ENCODE measurements at regions not wholly inside any gene's neighbourhood (a gene's known extent, or its start where the extent isn't known, plus 50 kb on each side); places are given as distances from the start of the nearest gene placed in this dataset.

DNA sequence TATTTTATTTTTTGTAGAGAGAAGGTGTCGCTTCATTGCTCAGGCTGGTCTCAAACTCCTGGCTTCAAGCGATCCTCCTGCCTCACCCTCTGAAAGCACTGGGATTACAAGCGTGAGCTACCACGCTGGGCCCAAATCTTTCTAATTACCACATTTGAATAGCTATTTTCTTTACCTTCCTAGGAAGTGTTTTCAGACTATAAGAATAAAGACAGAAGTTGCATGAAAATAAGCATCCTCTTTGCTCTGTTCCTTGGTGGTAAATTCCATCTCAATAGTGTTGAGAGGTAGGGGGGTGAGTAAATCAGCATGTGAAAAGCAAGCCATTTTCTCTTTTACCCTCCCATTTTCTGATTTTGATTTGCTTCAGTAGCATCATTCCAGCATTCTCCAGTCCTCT lies 122.4 kb downstream of the LARP7 start:
- DNase-seq (ENCODE audit: low read depth) = no peak
- TF ChIP-seq POLR2A (IDR thresholded peaks at IDR 0.05; ENCODE audit: extremely low read depth, insufficient read length) (no peak), CTCF (IDR thresholded peaks at IDR 0.05; ENCODE audit: low read depth, low read length) (no peak), MYC (IDR thresholded peaks at IDR 0.05; ENCODE audit: low read depth, low read length) (no peak)
- TF ChIP-seq, protein P1, sequence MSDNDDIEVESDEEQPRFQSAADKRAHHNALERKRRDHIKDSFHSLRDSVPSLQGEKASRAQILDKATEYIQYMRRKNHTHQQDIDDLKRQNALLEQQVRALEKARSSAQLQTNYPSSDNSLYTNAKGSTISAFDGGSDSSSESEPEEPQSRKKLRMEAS (IDR thresholded peaks at IDR 0.05; ENCODE audit: low read depth, low read length) = no peak
- no peak overlapping the region for H3K4me3 ChIP-seq (ENCODE audit: low read depth, low read length)

DNA sequence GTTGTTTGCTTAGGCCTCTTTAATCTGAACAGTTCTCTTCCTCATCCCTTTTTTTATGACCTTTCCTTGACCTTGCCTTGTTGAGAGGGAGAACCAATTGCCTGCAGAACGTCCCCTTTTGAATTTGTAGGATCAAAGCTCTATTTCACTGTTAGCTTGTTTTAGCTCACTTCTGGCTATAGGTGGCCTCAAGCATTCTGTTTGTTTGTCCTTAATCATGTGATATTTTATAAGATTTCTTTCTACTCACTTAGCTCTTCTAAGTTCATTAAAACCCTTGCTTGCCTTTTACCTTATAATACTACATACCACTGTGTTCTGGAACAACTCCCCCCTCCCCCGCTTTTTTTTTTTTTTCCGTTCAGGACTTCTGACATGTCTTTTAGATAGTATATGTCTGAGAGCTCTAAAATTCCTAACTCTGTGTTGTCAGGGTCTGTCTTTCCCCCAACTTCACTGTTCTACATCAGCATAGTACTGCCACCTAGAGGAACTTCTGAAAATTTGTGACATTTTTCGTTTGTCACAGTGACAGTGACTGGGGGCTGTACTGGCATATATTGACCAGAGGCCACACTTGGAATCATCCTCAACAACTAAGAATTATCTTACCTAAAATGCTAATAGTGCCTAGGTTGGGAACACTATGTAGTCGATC lies 128.5 kb downstream of the LARP7 start:
- TF ChIP-seq MYC (IDR thresholded peaks at IDR 0.05; ENCODE audit: low read depth, low read length) (no peak), CTCF (IDR thresholded peaks at IDR 0.05; ENCODE audit: low read depth, low read length) (peak; percentile 40), POLR2A (IDR thresholded peaks at IDR 0.05; ENCODE audit: extremely low read depth, insufficient read length) (no peak)
- peak; percentile 50 for DNase-seq (ENCODE audit: low read depth)
- H3K4me3 ChIP-seq (ENCODE audit: low read depth, low read length) = no peak overlapping the region

GRCh38 chr4:112766422-112766821 lies 129.5 kb downstream of the LARP7 start:
- no peak overlapping the region for H3K4me3 ChIP-seq (ENCODE audit: low read depth, low read length)
- DNase-seq (ENCODE audit: low read depth) = peak; percentile 38
- TF ChIP-seq, protein P1 (IDR thresholded peaks at IDR 0.05; ENCODE audit: low read depth, low read length) = no peak
- TF ChIP-seq POLR2A (IDR thresholded peaks at IDR 0.05; ENCODE audit: extremely low read depth, insufficient read length) = no peak
- TF ChIP-seq MYC (IDR thresholded peaks at IDR 0.05; ENCODE audit: low read depth, low read length) = no peak
- TF ChIP-seq CTCF (IDR thresholded peaks at IDR 0.05; ENCODE audit: low read depth, low read length) = peak; percentile 44

- TF ChIP-seq, protein P1 (IDR thresholded peaks at IDR 0.05; ENCODE audit: low read depth, low read length) = no peak
- TF ChIP-seq POLR2A (IDR thresholded peaks at IDR 0.05; ENCODE audit: extremely low read depth, insufficient read length) = no peak
- no peak for TF ChIP-seq CTCF (IDR thresholded peaks at IDR 0.05; ENCODE audit: low read depth, low read length)
- no peak for TF ChIP-seq MYC (IDR thresholded peaks at IDR 0.05; ENCODE audit: low read depth, low read length)
These were observed 130.4 kb downstream of the LARP7 start for GRCh38 chr4:112767386-112767785.

GRCh38 chr4:112770114-112770513 lies 133.2 kb downstream of the LARP7 start:
- no peak for DNase-seq (ENCODE audit: low read depth)
- H3K4me3 ChIP-seq (ENCODE audit: low read depth, low read length) = no peak overlapping the region
- TF ChIP-seq MYC (IDR thresholded peaks at IDR 0.05; ENCODE audit: low read depth, low read length) = no peak
- no peak for TF ChIP-seq CTCF (IDR thresholded peaks at IDR 0.05; ENCODE audit: low read depth, low read length)
- TF ChIP-seq, protein P1 (IDR thresholded peaks at IDR 0.05; ENCODE audit: low read depth, low read length) = no peak
- no peak for TF ChIP-seq POLR2A (IDR thresholded peaks at IDR 0.05; ENCODE audit: extremely low read depth, insufficient read length)

More at GRCh38 chr4:112767386-112767785, 130.4 kb downstream of the LARP7 start:
- no peak overlapping the region for H3K4me3 ChIP-seq (ENCODE audit: low read depth, low read length)
- DNase-seq (ENCODE audit: low read depth) = no peak

Data from NB4 (cell line).